Heart right ventricle (tissue), 16 donors: ENCODE measurements at regions not wholly inside any gene's neighbourhood (a gene's known extent, or its start where the extent isn't known, plus 50 kb on each side); places are given as distances from the start of the nearest gene placed in this dataset.

ENCODE experiments used
- ATAC-seq, 8 donors: fragments of 200-7000 bp; cut with Tn5 transposase; one replicate each; pipeline ENCODE4 v1.9.1; 2020; ENCODE audit warnings: mild to moderate bottlenecking in 8 of 8, moderate library complexity in 8 of 8, moderate number of reproducible peaks in 1 of 8
- DNase-seq, 2 donors: peaks; one replicate each; pipeline ENCODE4 v3.0.0-alpha.2; 2020
- H3K27ac ChIP-seq, 10 donors: fragments of 200-600 bp; sonication (generic) in 2 of 10; one replicate each; pipeline versions ENCODE4 v1.5.0 to v1.8.0; 2020 to 2022; ENCODE audit warnings: mild to moderate bottlenecking in 3 of 10
- H3K27me3 ChIP-seq, 7 donors: fragments of 200-600 bp; one replicate each; pipeline ENCODE4 v1.8.0; 2021 to 2022; ENCODE audit warnings: mild to moderate bottlenecking in 2 of 7
- H3K36me3 ChIP-seq, 9 donors: fragments of 200-600 bp; sonication (generic) in 1 of 9; one replicate each; pipeline versions ENCODE4 v1.5.0 to v1.8.0; 2020 to 2022; ENCODE audit warnings: mild to moderate bottlenecking in 2 of 9
- H3K4me1 ChIP-seq, 9 donors: fragments of 200-600 bp; sonication (generic) in 1 of 9; one replicate each; pipeline versions ENCODE4 v1.5.0 to v1.8.0; 2020 to 2022; ENCODE audit warnings: mild to moderate bottlenecking in 4 of 9
- H3K4me3 ChIP-seq, 10 donors: fragments of 200-600 bp; sonication (generic) in 2 of 10; one replicate each; pipeline versions ENCODE4 v1.5.0 to v1.8.0; 2020 to 2022; ENCODE audit warnings: mild to moderate bottlenecking in 7 of 10, moderate library complexity in 2 of 10
- H3K9me3 ChIP-seq, 11 donors: fragments of 200-600 bp in 10 of 11; sonication (generic) in 2 of 11; one replicate each; pipeline versions ENCODE4 v1.5.0 to v1.8.0; 2013 to 2022; ENCODE audit warnings: mild to moderate bottlenecking in 2 of 11, control low read depth in 1 of 11, moderate library complexity in 1 of 11
- CTCF ChIP-seq, 9 donors: fragments of 200-600 bp; sonication (generic) in 2 of 9; IDR thresholded peaks; one replicate each; pipeline versions ENCODE4 v1.5.0 to v1.8.0; 2021 to 2022; ENCODE audit warnings: antibody characterized with exemption in 9 of 9, mild to moderate bottlenecking in 5 of 9, moderate library complexity in 1 of 9
- WGBS, 2 donors: extraction: QIAGEN DNeasy Blood & Tissue Kit; methylation state at CpG; one replicate each; pipeline ENCODE4 v1.1.7; 2013; ENCODE audit warnings: inconsistent platforms in 1 of 2; 5-methylcytosine and 5-hydroxymethylcytosine counted together
- intact Hi-C, 10 donors: fragments of 100-400 bp; cut with DNase I; formaldehyde crosslinking; loops; one replicate each; pipeline versions ENCODE4 v1.11.1 to v1.14.2; 2022
- donor health status: Arrhythmogenic right ventricular cardiomyopathy.
- donor health status: ischemic (EF 13 %, LVEDD 7.1; RV severe dilation, severe dysfunction).
- donor health status: healthy with polysubstance abuse.
- donor health status: DM: no; HTN: yes; CAD: no.
- donor health status: DM: no; HTN: no; CAD: no.
- donor health status: ischemic (EF 25% LVEDD 6.9; RV normal size, moderate dysfunction).
- donor health status: ischemic (EF 25% LVEDD 5.7; RV mildly dilated, moderate dysfunction).
- donor health status: healthy.
- donor health status: DM: yes; HTN: yes; CAD: no.
- donor health status: Ischemic cardiomyopathy.
- donor health status: ischemic (EF 35%, LVEDD 5.7; RV mildly dilated, moderate dysfunction).
- donor health status: nonischemic (EF 11% LVEDD 7.7; RV severe dilation, severe dysfunction).
- donor health status: DM: yes; HTN: yes; CAD: no.
- donor health status: PGD.
- donor health status: ischemic (EF 29% LVEDD 5.4; RV normal size, mild dysfunction).
- donor health status: nonischemic (EF 23%, LVEDD 6.1; RV moderate dilation, normal function).

- no peaks in the 10 kb centered on the region for H3K36me3 ChIP-seq
- 54 to 60% methylated on average over 3 of the region's 3 CpGs for WGBS, 2 donors
- DNase-seq (no peak), ATAC-seq (no peak)
- intact Hi-C loops: no loop called here
- no peaks in the 10 kb centered on the region for H3K27me3 ChIP-seq
- H3K4me1 ChIP-seq: no peaks in the 10 kb centered on the region
- TF ChIP-seq CTCF (IDR thresholded peaks at IDR 0.05): no peak
- no peak overlapping the region for H3K27ac ChIP-seq
- no peak overlapping the region for H3K4me3 ChIP-seq
- peaks cover 0 to 6% (median 0%) of the 10 kb centered on the region in 11 donors for H3K9me3 ChIP-seq
Observed at GRCh38 chr18:33923980-33924379, 300.7 kb downstream of the NOL4 start.

- TF ChIP-seq CTCF (IDR thresholded peaks at IDR 0.05): no peak
- no peak for DNase-seq
- no peaks in the 10 kb centered on the region for H3K27me3 ChIP-seq
- intact Hi-C loops: no loop called here
- H3K36me3 ChIP-seq: no peaks in the 10 kb centered on the region
- peaks cover 0 to 6% (median 0%) of the 10 kb centered on the region in 11 donors for H3K9me3 ChIP-seq
- WGBS, 2 donors: 65 to 71% methylated on average over 3 of the region's 3 CpGs
- H3K27ac ChIP-seq: no peak overlapping the region
- no peak overlapping the region for H3K4me3 ChIP-seq
- no peaks in the 10 kb centered on the region for H3K4me1 ChIP-seq
- no peak for ATAC-seq
Observed at GRCh38 chr18:33918571-33918970, 306.1 kb downstream of the NOL4 start.

- H3K27ac ChIP-seq: no peak overlapping the region
- intact Hi-C loops: no loop called here
- no peak for TF ChIP-seq CTCF (IDR thresholded peaks at IDR 0.05)
- 63 to 66% methylated on average over 4 of the region's 4 CpGs for WGBS, 2 donors
- ATAC-seq (no peak), DNase-seq (no peak)
- no peaks in the 10 kb centered on the region for H3K4me1 ChIP-seq
- H3K9me3 ChIP-seq: no peaks in the 10 kb centered on the region
- no peak overlapping the region for H3K4me3 ChIP-seq
- H3K36me3 ChIP-seq: no peaks in the 10 kb centered on the region
- no peaks in the 10 kb centered on the region for H3K27me3 ChIP-seq
Observed at GRCh38 chr18:33916200-33916599, 308.5 kb downstream of the NOL4 start.

- no peaks in the 10 kb centered on the region for H3K27me3 ChIP-seq
- TF ChIP-seq CTCF (IDR thresholded peaks at IDR 0.05): no peak
- no peaks in the 10 kb centered on the region for H3K9me3 ChIP-seq
- DNase-seq (no peak), ATAC-seq (no peak)
- no peak overlapping the region for H3K4me3 ChIP-seq
- intact Hi-C loops: no loop called here
- no peak overlapping the region for H3K27ac ChIP-seq
- H3K36me3 ChIP-seq: no peaks in the 10 kb centered on the region
- no peaks in the 10 kb centered on the region for H3K4me1 ChIP-seq
Observed at GRCh38 chr18:33914399-33914798, 310.3 kb downstream of the NOL4 start.

- H3K27me3 ChIP-seq: no peaks in the 10 kb centered on the region
- ATAC-seq (no peak), DNase-seq (no peak)
- H3K36me3 ChIP-seq: no peaks in the 10 kb centered on the region
- no peak for TF ChIP-seq CTCF (IDR thresholded peaks at IDR 0.05)
- H3K4me1 ChIP-seq: no peaks in the 10 kb centered on the region
- WGBS, 2 donors: 79% methylated on average over 4 of the region's 4 CpGs
- H3K27ac ChIP-seq: no peak overlapping the region
- no peak overlapping the region for H3K4me3 ChIP-seq
- intact Hi-C loops: no loop called here
- peaks cover 0 to 46% (median 0%) of the 10 kb centered on the region in 11 donors for H3K9me3 ChIP-seq
Observed at GRCh38 chr18:33906046-33906445, 318.7 kb downstream of the NOL4 start.
